Coronary artery (tissue), 2 donors: ENCODE measurements at regions not wholly inside any gene's neighbourhood (a gene's known extent, or its start where the extent isn't known, plus 50 kb on each side); places are given as distances from the start of the nearest gene placed in this dataset.

Experiments used
- DNase-seq: peaks from one replicate; pipeline ENCODE4 v3.0.0-alpha.2; 2017; ENCODE audit warnings: low spot score
- H3K27ac ChIP-seq, 2 donors: fragments of 200-600 bp; sonication (generic); one replicate each; pipeline ENCODE4 v1.5.1; 2016 to 2019
- H3K4me3 ChIP-seq: fragments of 200-600 bp; sonication (generic); 2 replicates; pipeline ENCODE4 v1.5.1; 2016; ENCODE audit warnings: mild to moderate bottlenecking, moderate library complexity
- CTCF ChIP-seq: fragments of 200-600 bp; sonication (generic); IDR thresholded peaks from one replicate; pipeline ENCODE4 v1.5.1; 2019; ENCODE audit warnings: antibody characterized with exemption

GRCh38 chr7:96427143-96427542 is 105.2 kb upstream of the SLC25A13 start:
- no peak for TF ChIP-seq CTCF
- H3K27ac ChIP-seq: no peak overlapping the region
- no peak overlapping the region for H3K4me3 ChIP-seq
- no peak for DNase-seq

- Histone ChIP-seq H3K27ac (no peak overlapping the region), H3K4me3 (no peak overlapping the region)
- DNase-seq: no peak
- TF ChIP-seq CTCF: no peak
Observed at GRCh38 chr7:96426685-96427084, 104.8 kb upstream of the SLC25A13 start.

- no peak for TF ChIP-seq CTCF
- no peak for DNase-seq
- no peak overlapping the region for H3K27ac ChIP-seq
Observed at GRCh38 chr7:96426027-96426426, 104.1 kb upstream of the SLC25A13 start.

GRCh38 chr7:96424411-96424810 is 102.5 kb upstream of the SLC25A13 start:
- DNase-seq: no peak
- no peak for TF ChIP-seq CTCF
- Histone ChIP-seq H3K27ac (no peak overlapping the region), H3K4me3 (no peak overlapping the region)

More at GRCh38 chr7:96426027-96426426, 104.1 kb upstream of the SLC25A13 start:
- no peak overlapping the region for H3K4me3 ChIP-seq

- no peak overlapping the region for H3K27ac ChIP-seq
- no peak for TF ChIP-seq CTCF
- no peak for DNase-seq
- no peak overlapping the region for H3K4me3 ChIP-seq
Observed at GRCh38 chr7:96422388-96422787, 100.5 kb upstream of the SLC25A13 start.

- no peak for DNase-seq
- H3K4me3 ChIP-seq: no peak overlapping the region
- TF ChIP-seq CTCF: no peak
- no peak overlapping the region for H3K27ac ChIP-seq
Observed at GRCh38 chr7:96418581-96418980, 96.7 kb upstream of the SLC25A13 start.

- no peak for TF ChIP-seq CTCF
- H3K27ac ChIP-seq: no peak overlapping the region
- H3K4me3 ChIP-seq: no peak overlapping the region
- DNase-seq: no peak
Observed at GRCh38 chr7:96417784-96418183, 95.9 kb upstream of the SLC25A13 start.
